ENCODE measurements at regions not wholly inside any gene's neighbourhood (a gene's known extent, or its start where the extent isn't known, plus 50 kb on each side); places are given as distances from the start of the nearest gene placed in this dataset.

DNA sequence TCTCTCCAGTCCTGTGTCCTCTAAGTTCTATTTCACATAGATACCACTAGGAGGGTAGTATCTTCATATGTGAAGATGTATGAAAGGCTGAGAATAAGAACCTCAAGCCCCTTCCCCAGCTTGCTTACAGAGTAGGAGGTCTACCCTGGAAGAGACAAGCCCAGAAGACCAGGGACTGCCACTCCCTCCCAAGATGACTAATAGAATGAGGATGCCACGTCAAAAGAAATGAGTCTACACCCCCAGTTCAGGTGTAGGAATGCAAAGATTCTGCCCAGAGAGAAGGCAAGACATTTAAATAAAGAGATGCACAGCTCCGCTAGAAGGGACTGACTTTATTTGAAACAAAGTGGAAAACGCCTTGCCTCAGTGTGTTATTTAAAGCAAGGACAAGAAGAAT is 1006.0 kb upstream of the USP15 start:
- no peak for TF ChIP-seq CTCF (conservative IDR thresholded peaks at IDR 0.05; ENCODE audit: low read length)
- TF ChIP-seq EZH2phosphoT487 (IDR thresholded peaks at IDR 0.05; ENCODE audit: borderline replicate concordance), result no peak

Measured in Loucy (cell line).